Stomach (tissue), 8 donors: ENCODE measurements at regions not wholly inside any gene's neighbourhood (a gene's known extent, or its start where the extent isn't known, plus 50 kb on each side); places are given as distances from the start of the nearest gene placed in this dataset.

Experiments
- DNase-seq, 2 donors: peaks; one replicate each; pipeline versions ENCODE4 v3.0.0 to v3.0.0-alpha.2; 2013 to 2019
- H3K27ac ChIP-seq, 5 donors: fragments of 200-600 bp in 4 of 5; sonication (generic) in 4 of 5; one replicate each; pipeline ENCODE4 v1.5.1; 2013 to 2019; ENCODE audit warnings: mild to moderate bottlenecking in 1 of 5, moderate library complexity in 1 of 5
- H3K27me3 ChIP-seq, 3 donors: fragments of 200-600 bp; sonication (generic); one replicate each; pipeline ENCODE4 v1.5.1; 2017 to 2019; ENCODE audit warnings: mixed run types in 1 of 3
- H3K36me3 ChIP-seq, 4 donors: fragments of 200-600 bp; sonication (generic); 1 replicate in 3 of 4; 2 replicates in 1 of 4; pipeline ENCODE4 v1.5.1; 2016 to 2019
- H3K4me1 ChIP-seq, 4 donors: fragments of 200-600 bp; sonication (generic); one replicate each; pipeline ENCODE4 v1.5.1; 2016 to 2019
- H3K4me3 ChIP-seq, 4 donors: fragments of 200-600 bp; sonication (generic) in 3 of 4; one replicate each; pipeline ENCODE4 v1.5.1; 2016 to 2019; ENCODE audit warnings: mild to moderate bottlenecking in 1 of 4
- H3K9me3 ChIP-seq, 4 donors: fragments of 200-600 bp; sonication (generic); one replicate each; pipeline ENCODE4 v1.5.1; 2016 to 2019
- EP300 ChIP-seq: sonication (generic); formaldehyde crosslinking; IDR thresholded peaks from one replicate; pipeline ENCODE4 v1.6.1; 2017; ENCODE audit warnings: antibody characterized with exemption
- POLR2A ChIP-seq, 4 donors: fragments of 450-650 bp; IDR thresholded peaks; one replicate each; pipeline ENCODE4 v1.6.1; 2016; ENCODE audit warnings: antibody characterized with exemption in 4 of 4, control low read depth in 2 of 4, mild to moderate bottlenecking in 1 of 4, moderate library complexity in 1 of 4
- POLR2AphosphoS5 ChIP-seq, 3 donors: sonication (generic); formaldehyde crosslinking; IDR thresholded peaks; one replicate each; pipeline ENCODE4 v1.6.1; 2016; ENCODE audit warnings: antibody characterized with exemption in 3 of 3
- WGBS, 5 donors: extraction: QIAGEN DNeasy Blood & Tissue Kit in 3 of 5; methylation state at CpG; one replicate each; pipeline versions ENCODE4 v1.1.5 to v1.1.7; 2013 to 2018; 5-methylcytosine and 5-hydroxymethylcytosine counted together
- intact Hi-C: fragments of 100-400 bp; cut with DNase I; formaldehyde crosslinking; loops from one replicate; pipeline ENCODE4 v1.15.1; 2023; ENCODE audit warnings: low total_unique reads
- TF ChIP-seq, protein P1 (sequence below), 7 experiments: fragments of 450-650 bp in 4 of 7; fragments of 200-600 bp in 3 of 7; sonication (generic) in 3 of 7; IDR thresholded peaks; one replicate each; pipeline ENCODE4 v1.5.1; 2016 to 2019; ENCODE audit warnings: antibody characterized with exemption in 7 of 7, control low read depth in 2 of 7, mild to moderate bottlenecking in 1 of 7
- donor health status: healthy with polysubstance abuse.
- donor health status: Bipolar disorder and iron deficiency.
- donor health status: healthy.

DNA sequence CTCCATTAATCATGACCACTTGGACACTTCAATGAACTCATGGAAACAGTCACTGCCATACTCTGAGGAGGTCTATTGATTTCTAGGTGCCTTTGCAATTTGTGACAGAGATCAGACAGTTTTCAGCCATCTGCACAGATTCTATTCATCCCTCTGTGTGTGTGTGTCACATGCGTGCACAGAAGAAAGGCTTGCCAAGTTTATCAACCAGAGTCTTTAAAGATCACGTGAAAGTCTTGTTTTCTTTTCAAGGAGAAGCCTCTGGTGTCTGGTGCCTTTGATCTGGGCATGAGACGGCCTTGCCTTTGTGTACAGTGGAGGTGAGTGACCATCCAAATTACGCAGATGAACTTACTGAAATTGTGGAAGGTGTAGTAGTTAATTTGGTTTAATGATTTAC is 164.2 kb downstream of the VAPA start:
- intact Hi-C loops: no loop called here
- Histone ChIP-seq H3K4me1 (peaks cover 0 to 2% (median 0%) of the 10 kb centered on the region in 4 donors), H3K27ac (no peak overlapping the region), H3K36me3 (no peaks in the 10 kb centered on the region), H3K4me3 (no peak overlapping the region), H3K9me3 (peaks cover under 1 to 7% (median 7%) of the 10 kb centered on the region in 4 donors), H3K27me3 (no peaks in the 10 kb centered on the region)
- no peak for TF ChIP-seq EP300
- no peak for TF ChIP-seq POLR2AphosphoS5 (IDR thresholded peaks at IDR 0.05)
- no peak for TF ChIP-seq POLR2A (IDR thresholded peaks at IDR 0.05)
- WGBS, 5 donors: 25 to 45% (median 36%) methylated on average over 4 of the region's 4 CpGs
- DNase-seq: no peak

DNA sequence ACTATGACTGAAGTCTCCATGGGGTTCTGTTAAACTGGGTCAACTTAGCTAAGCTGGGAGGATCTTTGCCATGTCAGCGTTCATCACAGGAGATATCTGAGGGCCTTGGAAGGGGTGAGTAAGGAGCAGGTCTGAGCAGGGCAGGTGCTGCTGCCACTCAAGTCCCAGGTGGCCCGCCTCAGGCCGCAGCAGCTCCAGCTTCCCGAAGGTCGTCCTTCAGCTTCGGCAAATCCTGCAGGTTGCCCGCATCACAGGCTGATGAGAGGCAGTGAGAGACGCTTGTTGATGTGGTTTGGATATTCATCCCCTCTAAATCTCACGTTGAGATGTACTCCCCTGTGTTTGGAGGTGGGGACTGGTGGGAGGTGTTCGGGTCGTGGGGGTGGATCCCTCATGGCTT is 166.6 kb downstream of the VAPA start:
- intact Hi-C loops: no loop called here
- Histone ChIP-seq H3K4me1 (no peaks in the 10 kb centered on the region), H3K36me3 (no peaks in the 10 kb centered on the region), H3K4me3 (no peak overlapping the region), H3K27me3 (no peaks in the 10 kb centered on the region), H3K9me3 (peaks cover 6 to 15% (median 13%) of the 10 kb centered on the region in 4 donors), H3K27ac (no peak overlapping the region)
- 90 to 96% (median 95%) methylated on average over 10 to 11 of the region's 11 CpGs for WGBS, 5 donors
- TF ChIP-seq POLR2AphosphoS5 (IDR thresholded peaks at IDR 0.05) (no peak), POLR2A (IDR thresholded peaks at IDR 0.05) (no peak), EP300 (no peak)
- TF ChIP-seq, protein P1, sequence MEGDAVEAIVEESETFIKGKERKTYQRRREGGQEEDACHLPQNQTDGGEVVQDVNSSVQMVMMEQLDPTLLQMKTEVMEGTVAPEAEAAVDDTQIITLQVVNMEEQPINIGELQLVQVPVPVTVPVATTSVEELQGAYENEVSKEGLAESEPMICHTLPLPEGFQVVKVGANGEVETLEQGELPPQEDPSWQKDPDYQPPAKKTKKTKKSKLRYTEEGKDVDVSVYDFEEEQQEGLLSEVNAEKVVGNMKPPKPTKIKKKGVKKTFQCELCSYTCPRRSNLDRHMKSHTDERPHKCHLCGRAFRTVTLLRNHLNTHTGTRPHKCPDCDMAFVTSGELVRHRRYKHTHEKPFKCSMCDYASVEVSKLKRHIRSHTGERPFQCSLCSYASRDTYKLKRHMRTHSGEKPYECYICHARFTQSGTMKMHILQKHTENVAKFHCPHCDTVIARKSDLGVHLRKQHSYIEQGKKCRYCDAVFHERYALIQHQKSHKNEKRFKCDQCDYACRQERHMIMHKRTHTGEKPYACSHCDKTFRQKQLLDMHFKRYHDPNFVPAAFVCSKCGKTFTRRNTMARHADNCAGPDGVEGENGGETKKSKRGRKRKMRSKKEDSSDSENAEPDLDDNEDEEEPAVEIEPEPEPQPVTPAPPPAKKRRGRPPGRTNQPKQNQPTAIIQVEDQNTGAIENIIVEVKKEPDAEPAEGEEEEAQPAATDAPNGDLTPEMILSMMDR (IDR thresholded peaks at IDR 0.05): no peak
- DNase-seq: no peak

DNA sequence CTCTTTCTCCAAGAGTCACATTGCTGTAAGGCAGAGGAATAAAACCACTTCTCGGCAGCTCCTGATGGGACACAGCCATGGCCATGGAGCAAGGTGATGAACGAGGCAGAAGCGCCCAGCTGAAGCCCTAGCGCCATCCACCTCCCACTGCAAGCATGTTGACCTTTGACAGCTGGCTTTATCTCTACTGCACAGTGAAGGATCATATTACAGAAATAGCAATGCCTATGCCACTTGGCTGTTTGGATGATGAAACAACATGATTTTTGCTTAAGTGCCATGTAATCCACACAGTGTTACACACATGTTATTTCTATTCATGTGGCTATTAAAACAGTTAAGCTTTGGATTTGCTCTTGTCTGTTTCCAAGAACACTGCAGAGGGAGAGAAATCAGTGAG is 167.7 kb downstream of the VAPA start:
- intact Hi-C loops: no loop called here
- Histone ChIP-seq H3K36me3 (no peaks in the 10 kb centered on the region), H3K4me3 (no peak overlapping the region), H3K9me3 (peaks cover 6 to 15% (median 13%) of the 10 kb centered on the region in 4 donors), H3K27me3 (no peaks in the 10 kb centered on the region), H3K4me1 (no peaks in the 10 kb centered on the region), H3K27ac (no peak overlapping the region)
- 52 to 70% (median 58%) methylated on average over 4 of the region's 4 CpGs for WGBS, 5 donors
- TF ChIP-seq POLR2AphosphoS5 (IDR thresholded peaks at IDR 0.05): no peak
- no peak for TF ChIP-seq EP300
- TF ChIP-seq POLR2A (IDR thresholded peaks at IDR 0.05): no peak
- TF ChIP-seq, protein P1 (IDR thresholded peaks at IDR 0.05): no peak
- DNase-seq: peak in 1 of 2 donors; percentile 40

DNA sequence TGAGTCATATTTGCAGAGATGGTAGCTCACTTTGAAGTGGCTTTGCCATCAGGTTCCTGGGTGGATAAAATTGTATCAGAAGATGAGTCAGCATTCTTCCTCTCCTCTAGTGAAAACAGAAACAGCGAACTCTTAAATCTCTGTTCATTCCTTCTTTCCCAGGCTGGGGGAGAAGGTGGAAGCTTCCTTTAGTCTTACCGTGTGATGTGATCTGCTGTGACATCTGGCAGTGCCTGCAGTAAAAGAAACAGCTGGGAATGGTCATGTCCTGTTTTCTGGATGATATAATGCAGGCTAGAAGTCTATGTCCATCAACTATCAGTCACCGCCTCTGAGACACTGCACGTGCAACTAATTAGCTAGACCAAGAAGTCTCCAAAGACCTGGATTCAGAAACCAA is 171.6 kb downstream of the VAPA start:
- intact Hi-C loops: no loop called here
- H3K9me3 ChIP-seq: peaks cover 6 to 15% (median 13%) of the 10 kb centered on the region in 4 donors
- 81 to 86% (median 85%) methylated on average over 4 of the region's 4 CpGs for WGBS, 5 donors
- H3K27me3 ChIP-seq: no peaks in the 10 kb centered on the region
- no peak for TF ChIP-seq POLR2A (IDR thresholded peaks at IDR 0.05)
- no peak overlapping the region for H3K4me3 ChIP-seq
- no peak for DNase-seq
- H3K27ac ChIP-seq: no peak overlapping the region
- H3K4me1 ChIP-seq: no peaks in the 10 kb centered on the region
- no peaks in the 10 kb centered on the region for H3K36me3 ChIP-seq

DNA sequence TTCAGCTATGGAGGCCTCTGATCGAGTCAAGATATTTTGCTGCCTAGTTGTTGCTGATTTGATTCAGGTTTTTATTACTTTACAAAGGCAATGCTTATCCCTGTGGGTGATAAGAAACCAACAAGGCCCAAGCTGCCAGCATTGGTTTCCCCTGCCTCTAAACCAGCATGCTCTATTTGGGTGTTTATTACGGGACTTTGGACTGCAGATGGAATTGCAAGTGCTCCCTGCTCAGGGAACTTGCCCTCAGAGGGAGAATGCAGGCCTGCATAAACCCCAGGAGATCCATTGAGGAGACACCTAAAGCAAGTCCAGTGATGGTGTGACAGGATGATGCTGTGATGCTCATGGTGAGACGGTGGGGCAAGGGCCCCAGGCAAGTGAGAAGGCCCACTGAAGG is 172.1 kb downstream of the VAPA start:
- 62 to 77% (median 66%) methylated on average over 3 of the region's 3 CpGs for WGBS, 5 donors
- Histone ChIP-seq H3K27ac (no peak overlapping the region), H3K4me3 (no peak overlapping the region), H3K4me1 (no peaks in the 10 kb centered on the region), H3K36me3 (no peaks in the 10 kb centered on the region), H3K9me3 (peaks cover 6 to 15% (median 13%) of the 10 kb centered on the region in 4 donors), H3K27me3 (no peaks in the 10 kb centered on the region)
- TF ChIP-seq POLR2AphosphoS5 (IDR thresholded peaks at IDR 0.05) (no peak), POLR2A (IDR thresholded peaks at IDR 0.05) (no peak), EP300 (no peak)
- TF ChIP-seq, protein P1 (IDR thresholded peaks at IDR 0.05): no peak
- intact Hi-C loops: no loop called here
- no peak for DNase-seq
